ENCODE measurements at regions not wholly inside any gene's neighbourhood (a gene's known extent, or its start where the extent isn't known, plus 50 kb on each side); places are given as distances from the start of the nearest gene placed in this dataset.
"Not testable (repeated sequence)": the region's sequence is repeated elsewhere in the genome, so short reads cannot be mapped to it uniquely, and the experiment has no call there.

- no peak for DNase-seq
These were observed 382.9 kb downstream of the OLFM4 start for GRCh38 chr13:53411463-53411862.

DNA sequence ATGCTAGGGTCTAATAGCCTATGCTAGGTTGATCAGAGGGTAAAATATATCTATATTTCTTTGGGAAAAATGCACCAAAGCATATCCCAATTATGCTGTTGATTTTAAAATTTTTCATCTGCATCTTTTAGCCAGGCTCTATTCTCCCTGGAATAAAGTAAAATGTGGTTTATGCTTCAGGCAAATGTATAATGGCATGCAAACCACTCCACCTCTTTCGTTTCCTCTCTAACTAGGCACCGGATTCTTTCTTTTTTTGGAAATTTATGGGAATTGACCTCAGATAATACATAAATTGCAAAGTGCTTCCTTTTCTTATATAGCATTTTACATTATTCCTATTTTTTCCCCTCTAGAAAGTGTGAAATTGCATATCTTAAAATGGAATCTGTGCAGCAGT is 386.5 kb downstream of the OLFM4 start:
- DNase-seq: no peak

DNA sequence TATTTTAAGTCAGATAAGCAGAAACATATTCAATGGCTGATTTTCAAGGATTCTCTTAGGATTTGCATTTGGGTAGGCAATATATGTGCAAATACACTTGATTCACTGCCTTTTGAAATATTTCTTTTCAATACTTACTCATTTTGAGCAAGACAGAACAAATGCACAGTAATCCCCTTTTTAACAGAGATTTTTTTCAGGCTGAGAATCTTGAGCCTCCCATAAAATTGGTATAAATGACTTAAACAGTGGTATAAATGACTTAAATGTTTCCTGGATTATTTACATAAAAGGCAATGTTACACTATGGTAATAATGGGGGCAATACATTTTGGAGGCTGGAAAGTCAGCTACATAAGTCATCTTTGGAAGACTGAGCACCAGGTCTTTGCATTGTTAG is 389.0 kb downstream of the OLFM4 start:
- no peak for DNase-seq

GRCh38 chr13:53422415-53422814 is 393.8 kb downstream of the OLFM4 start:
- DNase-seq: no peak

GRCh38 chr13:53436396-53436795 is 407.8 kb downstream of the OLFM4 start:
- DNase-seq: no peak

GRCh38 chr13:53439439-53440225 is 411.0 kb downstream of the OLFM4 start:
- DNase-seq: no peak

DNA sequence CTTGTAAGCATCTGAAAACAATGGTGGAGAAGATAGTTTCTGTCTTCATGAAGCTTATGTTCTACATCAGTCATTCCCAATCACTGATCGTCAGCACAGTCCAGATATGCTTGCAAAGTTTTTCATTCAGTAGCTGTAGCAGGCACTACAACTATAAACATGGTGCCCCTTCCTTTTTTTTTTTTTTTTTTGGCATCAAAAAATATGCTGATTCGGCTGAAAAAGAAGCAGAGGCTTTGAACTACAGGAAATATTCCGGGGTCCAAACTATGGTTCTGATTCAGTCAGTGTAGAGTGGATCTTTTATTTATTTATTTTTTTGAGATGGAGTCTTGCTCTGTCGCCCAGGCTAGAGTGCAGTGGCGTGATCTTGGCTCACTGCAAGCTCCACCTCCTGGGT is 414.4 kb downstream of the OLFM4 start:
- DNase-seq: no peak

DNA sequence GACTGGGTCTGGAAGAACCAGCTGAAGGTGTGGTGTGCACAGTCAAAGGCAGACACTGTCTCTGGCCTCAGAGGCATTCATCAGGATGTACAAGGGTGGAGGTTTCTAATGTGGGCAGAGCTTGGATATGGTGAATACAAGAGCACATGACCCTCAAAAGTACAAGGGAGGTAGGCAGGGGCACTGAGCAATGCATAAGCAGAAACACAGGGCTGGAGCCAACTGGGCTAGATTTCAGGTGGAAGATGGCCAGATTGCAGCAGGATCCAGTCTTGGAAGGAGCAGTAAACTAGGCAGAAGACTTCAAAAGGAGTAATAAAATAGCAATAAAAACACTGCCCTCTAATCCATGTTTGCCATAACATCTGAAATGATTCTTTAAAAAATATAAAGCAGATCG is 417.1 kb downstream of the OLFM4 start:
- no peak for DNase-seq

DNA sequence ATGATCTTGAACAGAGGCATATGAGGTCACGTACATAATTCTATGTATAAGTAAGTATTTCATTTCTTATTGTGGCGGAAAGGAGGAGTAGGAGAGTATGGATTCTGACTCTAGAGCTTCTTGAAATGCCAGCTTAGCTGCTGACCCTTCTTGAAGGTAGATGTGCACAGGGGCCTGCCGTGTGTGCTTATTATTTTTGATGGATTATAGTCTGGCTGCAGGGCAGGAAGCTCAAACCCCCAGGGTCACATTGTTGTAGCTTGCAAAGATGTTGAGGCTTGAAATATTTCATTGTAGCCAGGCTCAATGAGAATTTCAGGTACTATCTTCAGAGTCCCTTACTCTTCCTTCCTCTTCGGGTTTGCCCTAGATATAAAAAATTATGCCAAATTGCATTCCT is 418.8 kb downstream of the OLFM4 start:
- no peak for DNase-seq

DNA sequence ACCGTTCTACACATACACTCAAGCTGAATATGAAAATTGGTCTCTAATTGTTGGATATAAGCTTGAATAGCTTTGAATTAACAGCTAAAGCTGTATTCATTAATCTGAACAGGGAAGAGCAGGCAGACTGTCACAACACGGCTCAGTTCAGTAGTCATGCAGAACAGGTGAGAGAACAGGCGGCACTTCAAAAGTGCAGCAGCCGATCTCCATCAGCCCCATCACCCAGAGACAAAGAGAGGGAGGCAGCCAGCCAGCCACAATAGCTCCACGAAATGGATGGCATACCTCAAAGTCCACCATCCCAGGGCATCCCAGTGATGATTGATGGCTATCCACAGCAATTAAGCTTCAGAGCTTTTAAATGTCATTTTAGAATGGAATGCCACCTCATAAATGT is 419.2 kb downstream of the OLFM4 start:
- DNase-seq: no peak

- not testable (repeated sequence) for DNase-seq
These were observed 423.7 kb downstream of the OLFM4 start for GRCh38 chr13:53452263-53452808.

DNA sequence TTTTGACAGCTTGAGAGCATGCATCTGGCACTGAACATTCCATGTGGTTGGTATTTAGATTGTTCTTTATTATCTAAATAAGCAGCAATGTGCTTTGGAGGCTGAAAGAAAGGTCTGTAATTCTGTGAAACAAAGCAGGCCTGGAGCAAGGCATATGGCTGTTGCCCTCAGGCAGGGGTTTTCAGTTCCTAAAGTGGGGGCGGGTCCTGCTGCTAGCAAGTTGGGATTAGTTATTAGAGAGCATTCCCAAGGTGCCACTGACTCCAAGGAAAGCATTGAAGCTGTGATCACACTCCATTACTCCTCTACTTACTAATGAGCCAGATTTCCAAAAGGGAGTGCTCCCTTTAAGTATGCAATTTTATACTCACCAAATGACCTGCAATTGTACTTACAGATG is 432.2 kb downstream of the OLFM4 start:
- no peak for DNase-seq

- DNase-seq: no peak
These were observed 434.5 kb downstream of the OLFM4 start for GRCh38 chr13:53463106-53463505.

DNA sequence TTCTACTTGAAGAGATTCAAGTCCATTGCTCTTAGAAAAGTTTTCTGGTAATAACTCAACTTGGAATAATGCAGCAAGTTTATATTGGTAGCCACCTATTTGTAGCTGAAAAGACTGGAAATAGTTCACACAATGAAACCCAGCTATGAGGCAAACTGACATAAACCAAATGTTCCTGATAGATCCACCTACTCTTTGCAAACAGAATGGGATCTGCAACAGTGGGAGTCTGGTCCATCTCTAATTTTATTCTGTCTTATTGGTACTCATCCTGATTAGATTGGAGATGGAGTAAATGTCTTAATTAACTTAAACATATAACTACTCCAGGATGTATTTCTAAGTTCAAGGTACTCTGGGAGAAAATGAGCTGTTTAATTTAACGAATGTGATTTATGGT is 438.0 kb downstream of the OLFM4 start:
- no peak for DNase-seq

GRCh38 chr13:53473397-53473796 is 444.8 kb downstream of the OLFM4 start:
- DNase-seq: no peak

- no peak for DNase-seq
These were observed 446.3 kb downstream of the OLFM4 start for GRCh38 chr13:53474878-53475277.

- DNase-seq: no peak
These were observed 462.1 kb downstream of the OLFM4 start for GRCh38 chr13:53490752-53491151.

DNA sequence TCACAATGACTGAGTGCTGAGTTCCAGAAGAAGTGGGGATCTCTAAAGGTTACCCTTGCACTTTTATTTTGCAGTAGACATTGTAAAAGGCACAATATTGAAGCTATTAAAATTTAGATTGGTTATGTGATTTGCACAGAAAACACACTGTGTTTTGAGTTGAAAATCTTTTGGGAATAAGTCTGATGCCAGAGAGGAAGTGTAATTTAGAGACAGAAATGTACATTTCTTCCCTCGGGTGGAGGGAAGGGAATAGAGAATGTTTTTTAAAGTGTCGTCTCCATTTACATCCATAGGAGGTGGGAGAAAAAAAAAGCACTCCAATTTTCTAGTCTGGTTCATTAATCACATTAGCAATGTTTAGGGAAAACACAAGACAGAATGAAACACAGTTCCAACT is 465.8 kb downstream of the OLFM4 start:
- no peak for DNase-seq

- no peak for DNase-seq
These were observed 471.0 kb downstream of the OLFM4 start for GRCh38 chr13:53499576-53500133.

- no peak for DNase-seq
These were observed 472.8 kb downstream of the OLFM4 start for GRCh38 chr13:53501387-53501786.

DNA sequence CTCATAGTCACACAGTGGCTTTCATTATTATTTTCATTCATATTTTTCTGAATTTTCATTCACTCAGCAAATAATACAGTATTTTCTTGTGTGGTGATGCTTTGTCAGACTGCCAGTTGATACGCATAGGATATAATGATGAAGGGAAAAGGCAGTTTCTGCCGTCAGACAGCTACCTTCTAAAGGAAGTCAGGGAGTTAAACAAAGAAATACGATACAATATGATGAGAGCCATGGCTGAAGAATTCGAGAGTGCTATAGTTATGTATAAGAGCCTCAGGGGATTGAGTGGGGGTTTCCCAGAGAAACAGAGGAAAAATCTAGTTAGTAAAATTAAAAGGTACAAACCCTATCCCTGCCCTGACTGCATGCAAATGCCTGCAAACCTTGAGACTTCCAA is 479.1 kb downstream of the OLFM4 start:
- DNase-seq: no peak

GRCh38 chr13:53512635-53513034 is 484.0 kb downstream of the OLFM4 start:
- DNase-seq: no peak

DNA sequence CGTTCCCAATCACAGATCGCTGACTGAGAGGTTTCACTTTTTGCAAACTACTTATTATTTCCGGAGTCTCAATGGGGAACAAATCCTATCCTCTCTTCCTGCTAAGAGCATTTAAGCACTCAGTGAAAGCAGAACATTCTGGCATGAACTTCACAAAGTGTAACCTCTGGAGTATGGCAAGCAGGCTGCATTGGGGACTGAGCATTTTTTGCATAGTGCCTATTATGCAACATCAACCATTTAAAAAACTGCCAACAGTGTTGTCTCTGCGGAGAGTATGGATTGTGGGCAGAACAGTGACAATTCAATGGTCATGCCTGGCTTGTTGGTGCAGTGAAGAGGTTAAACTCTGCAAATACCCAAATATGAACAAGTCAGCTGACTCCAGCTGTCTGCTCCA is 484.6 kb downstream of the OLFM4 start:
- no peak for DNase-seq

DNA sequence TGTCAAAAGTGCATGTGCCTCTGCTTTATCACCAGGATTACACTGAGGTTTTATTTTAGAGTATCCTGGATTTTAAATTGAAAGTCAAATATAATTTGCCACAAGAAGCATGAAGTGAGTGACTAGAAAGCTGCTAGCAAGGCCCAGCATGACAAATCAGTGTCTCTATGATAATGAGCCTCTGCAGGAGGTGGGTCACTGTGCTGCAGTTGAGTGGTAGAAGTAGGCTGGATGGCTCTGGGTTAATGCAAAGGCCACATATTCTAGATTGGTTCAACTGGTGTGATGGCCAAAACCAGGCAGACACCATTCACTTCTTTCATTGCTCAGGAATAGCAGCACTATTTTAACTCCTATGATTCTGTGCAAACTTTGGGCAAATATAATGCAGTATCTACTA is 491.5 kb downstream of the OLFM4 start:
- DNase-seq: no peak

- DNase-seq: no peak
These were observed 493.4 kb downstream of the OLFM4 start for GRCh38 chr13:53522034-53522433.

Measured in T-helper 2 cell (primary cell).